DND-41 (cell line): ENCODE measurements at regions not wholly inside any gene's neighbourhood (a gene's known extent, or its start where the extent isn't known, plus 50 kb on each side); places are given as distances from the start of the nearest gene placed in this dataset.

Source experiments
- ATAC-seq: fragments of 200-7000 bp; cut with Tn5 transposase; 3 replicates; pipeline ENCODE4 v1.9.1; 2021; ENCODE audit warnings: low read depth; ENCODE audit not compliant: insufficient read depth
- DNase-seq: peaks from one replicate; pipeline ENCODE4 v3.0.0-alpha.2; 2020
- H2AFZ ChIP-seq: 2 replicates; pipeline ENCODE4 v1.6.0; 2012; ENCODE audit warnings: low read depth, low read length
- H3K27ac ChIP-seq: 2 replicates; pipeline ENCODE4 v1.5.1; 2012; ENCODE audit warnings: low read length, inconsistent platforms
- H3K27me3 ChIP-seq: fragments of 200-600 bp; sonication (generic); 2 replicates; pipeline ENCODE4 v1.6.0; 2012; ENCODE audit warnings: low read length, mild to moderate bottlenecking, inconsistent platforms; ENCODE audit not compliant: insufficient read depth, poor library complexity
- H3K36me3 ChIP-seq: 2 replicates; pipeline ENCODE4 v1.5.1; 2012; ENCODE audit warnings: low read length, inconsistent platforms; ENCODE audit not compliant: insufficient read depth
- H3K4me1 ChIP-seq: 2 replicates; pipeline ENCODE4 v1.5.1; 2012; ENCODE audit warnings: mild to moderate bottlenecking, low read length; ENCODE audit not compliant: insufficient read depth
- H3K4me2 ChIP-seq: 2 replicates; pipeline ENCODE4 v1.6.0; 2012; ENCODE audit warnings: mild to moderate bottlenecking, moderate library complexity, low read length, inconsistent platforms; ENCODE audit not compliant: insufficient read depth
- H3K4me3 ChIP-seq, 2 experiments: fragments of 200-600 bp in 1 of 2; shearing (Covaris generic) in 1 of 2; 2 replicates each; pipeline ENCODE4 v1.5.1; 2012 to 2016; ENCODE audit warnings: inconsistent platforms in 2 of 2, low read length in 2 of 2, mild to moderate bottlenecking in 2 of 2, low read depth in 1 of 2, moderate library complexity in 1 of 2
- H3K79me2 ChIP-seq: 2 replicates; pipeline ENCODE4 v1.6.0; 2012; ENCODE audit warnings: low read length, inconsistent platforms; ENCODE audit not compliant: insufficient read depth
- H3K9ac ChIP-seq: 2 replicates; pipeline ENCODE4 v1.6.0; 2012; ENCODE audit warnings: low read depth, mild to moderate bottlenecking, inconsistent platforms, low read length, moderate library complexity
- H3K9me3 ChIP-seq: 2 replicates; pipeline ENCODE4 v1.5.1; 2012; ENCODE audit warnings: low read length, moderate library complexity, mild to moderate bottlenecking, inconsistent platforms; ENCODE audit not compliant: insufficient read depth, severe bottlenecking
- H4K20me1 ChIP-seq: 2 replicates; pipeline ENCODE4 v1.6.0; 2012; ENCODE audit warnings: low read length; ENCODE audit not compliant: insufficient read depth
- CTCF ChIP-seq: IDR thresholded peaks from 2 replicates; pipeline ENCODE4 v1.5.1; 2012; ENCODE audit warnings: borderline replicate concordance, low read length, moderate library complexity, mild to moderate bottlenecking; ENCODE audit not compliant: poor library complexity, severe bottlenecking; ENCODE audit errors: extremely low read depth
- EZH2 ChIP-seq: IDR thresholded peaks from 3 replicates; pipeline ENCODE4 v1.6.1; 2012; ENCODE audit warnings: borderline replicate concordance, low read depth, mild to moderate bottlenecking, moderate library complexity, low read length, inconsistent platforms; ENCODE audit not compliant: severe bottlenecking

GRCh38 chr3:145716519-145716918 lies 444.5 kb downstream of the PLOD2 start:
- Histone ChIP-seq H4K20me1 (no peaks in the 10 kb centered on the region), H3K4me3 (no peak overlapping the region), H3K27me3 (no peaks in the 10 kb centered on the region), H3K36me3 (no peaks in the 10 kb centered on the region), H3K79me2 (no peaks in the 10 kb centered on the region), H3K9ac (no peak overlapping the region), H3K27ac (no peak overlapping the region), H2AFZ (no peak overlapping the region), H3K4me1 (no peaks in the 10 kb centered on the region), H3K4me2 (no peak overlapping the region), H3K9me3 (no peaks in the 10 kb centered on the region)
- ATAC-seq (no peak), DNase-seq (no peak)
- TF ChIP-seq EZH2 (no peak), CTCF (no peak)

- H3K79me2 ChIP-seq = no peaks in the 10 kb centered on the region
- no peaks in the 10 kb centered on the region for H4K20me1 ChIP-seq
- no peak overlapping the region for H3K9ac ChIP-seq
- H3K27me3 ChIP-seq = no peaks in the 10 kb centered on the region
- no peak for DNase-seq
- no peaks in the 10 kb centered on the region for H3K36me3 ChIP-seq
- no peaks in the 10 kb centered on the region for H3K4me1 ChIP-seq
- H2AFZ ChIP-seq = no peak overlapping the region
- H3K4me3 ChIP-seq = no peak overlapping the region
- TF ChIP-seq EZH2 (no peak), CTCF (no peak)
- H3K27ac ChIP-seq = no peak overlapping the region
- no peak overlapping the region for H3K4me2 ChIP-seq
- H3K9me3 ChIP-seq = no peaks in the 10 kb centered on the region
- no peak for ATAC-seq
These were observed 441.9 kb downstream of the PLOD2 start for GRCh38 chr3:145719114-145719513.

GRCh38 chr3:145721273-145721805 lies 439.6 kb downstream of the PLOD2 start:
- Histone ChIP-seq H2AFZ (no peak overlapping the region), H3K79me2 (no peaks in the 10 kb centered on the region), H3K4me2 (no peak overlapping the region), H3K27me3 (no peaks in the 10 kb centered on the region), H4K20me1 (no peaks in the 10 kb centered on the region), H3K9ac (no peak overlapping the region), H3K27ac (no peak overlapping the region), H3K4me1 (no peaks in the 10 kb centered on the region), H3K4me3 (no peak overlapping the region), H3K36me3 (no peaks in the 10 kb centered on the region), H3K9me3 (no peaks in the 10 kb centered on the region)
- DNase-seq (no peak), ATAC-seq (no peak)
- no peak for TF ChIP-seq EZH2

GRCh38 chr3:145721815-145722214 lies 439.2 kb downstream of the PLOD2 start:
- Histone ChIP-seq H3K9ac (no peak overlapping the region), H3K36me3 (no peaks in the 10 kb centered on the region), H3K4me1 (no peaks in the 10 kb centered on the region), H4K20me1 (no peaks in the 10 kb centered on the region), H2AFZ (no peak overlapping the region), H3K27me3 (no peaks in the 10 kb centered on the region), H3K9me3 (no peaks in the 10 kb centered on the region), H3K27ac (no peak overlapping the region), H3K79me2 (no peaks in the 10 kb centered on the region), H3K4me3 (no peak overlapping the region), H3K4me2 (no peak overlapping the region)
- TF ChIP-seq CTCF (no peak), EZH2 (no peak)
- DNase-seq (no peak), ATAC-seq (no peak)
